HK-2 (cell line): ENCODE measurements at regions not wholly inside any gene's neighbourhood (a gene's known extent, or its start where the extent isn't known, plus 50 kb on each side); places are given as distances from the start of the nearest gene placed in this dataset.

Experiments
- DNase-seq: peaks from one replicate; pipeline ENCODE4 v3.0.0-alpha.2; 2018; ENCODE audit not compliant: unreplicated experiment

DNA sequence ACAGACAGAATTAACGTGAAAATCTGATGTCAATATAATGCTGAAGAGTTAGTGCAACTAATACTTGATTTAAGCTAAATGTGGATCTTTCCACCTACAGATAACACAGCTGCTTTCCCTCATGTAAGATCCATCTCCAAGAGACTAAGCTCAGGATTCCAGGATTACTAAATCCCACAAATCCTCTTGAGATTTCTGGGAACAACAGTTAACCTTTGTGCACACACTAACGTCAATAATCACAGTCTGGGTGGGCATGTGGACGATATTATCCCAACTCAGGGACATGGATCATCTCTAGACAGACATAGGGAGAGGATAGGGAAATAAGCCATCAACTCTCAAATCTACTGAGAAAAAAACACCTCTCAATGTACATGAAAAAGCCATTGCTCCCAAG, 432.6 kb downstream of the SATB2 start:
- no peak for DNase-seq

DNA sequence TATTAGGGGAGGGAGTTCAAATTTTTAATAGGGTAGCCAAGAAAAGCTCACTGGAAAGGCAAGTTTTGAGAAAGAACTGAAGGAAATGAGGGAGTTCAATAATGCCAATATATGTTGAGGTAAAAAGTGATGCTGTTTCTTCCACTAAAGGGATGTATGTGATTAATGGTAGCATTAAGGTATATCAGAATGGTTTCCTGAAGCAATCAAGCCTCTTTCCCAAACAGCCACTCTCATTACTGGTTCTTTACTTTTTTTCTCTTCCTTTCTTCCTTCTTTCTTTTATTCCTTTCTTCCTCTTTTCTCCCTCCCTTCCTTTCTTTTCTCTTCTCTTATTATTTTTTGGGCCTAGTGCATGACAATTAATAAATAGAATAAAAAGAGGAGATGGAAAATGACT, 433.5 kb downstream of the SATB2 start:
- DNase-seq, result no peak

DNA sequence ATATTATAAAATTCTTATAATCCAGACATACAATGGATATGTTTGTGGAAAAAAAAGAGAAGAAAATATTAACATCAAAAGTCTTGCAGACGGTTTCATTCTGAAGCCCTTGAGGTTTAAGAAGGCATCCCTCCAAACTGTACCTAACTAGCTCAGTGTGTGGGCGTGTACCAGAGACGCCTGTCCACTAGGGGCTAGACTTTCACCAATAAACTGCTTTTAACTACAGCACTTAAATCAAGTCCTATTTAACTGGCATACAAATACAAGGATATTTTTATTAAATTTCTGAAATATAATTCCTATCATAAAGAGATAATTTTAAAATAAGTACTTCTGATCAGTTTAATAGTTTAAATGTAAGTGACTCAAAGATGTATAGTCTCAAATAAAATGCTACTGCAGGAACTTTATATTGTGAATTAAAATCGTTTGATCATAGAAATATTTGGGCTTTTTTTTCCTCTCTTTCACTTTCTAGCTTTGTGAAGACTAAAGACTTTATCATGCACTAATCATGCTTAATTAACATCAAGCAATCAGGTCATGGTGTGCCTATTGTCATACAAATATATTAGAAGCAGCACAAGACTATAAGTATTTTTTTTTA, 437.7 kb downstream of the SATB2 start:
- DNase-seq, result peak; percentile 16

DNA sequence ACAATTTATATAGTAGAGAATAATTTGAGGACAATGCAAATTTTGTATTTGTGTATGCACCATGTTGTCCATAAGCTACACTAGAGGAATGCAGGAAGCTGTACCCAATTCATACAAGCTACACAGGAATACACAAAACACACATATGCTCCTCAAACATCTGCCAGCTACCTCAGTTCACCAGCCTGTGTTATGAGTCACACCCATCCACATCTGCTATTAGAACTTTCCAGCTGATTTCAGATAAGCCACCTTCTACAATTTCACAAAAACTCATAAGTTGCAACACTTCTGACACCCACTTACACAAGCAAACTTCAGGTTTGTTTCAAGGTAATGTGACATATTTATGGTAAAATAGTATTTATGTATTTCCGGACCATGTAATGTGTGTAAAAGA, 438.9 kb downstream of the SATB2 start:
- DNase-seq, result no peak

DNA sequence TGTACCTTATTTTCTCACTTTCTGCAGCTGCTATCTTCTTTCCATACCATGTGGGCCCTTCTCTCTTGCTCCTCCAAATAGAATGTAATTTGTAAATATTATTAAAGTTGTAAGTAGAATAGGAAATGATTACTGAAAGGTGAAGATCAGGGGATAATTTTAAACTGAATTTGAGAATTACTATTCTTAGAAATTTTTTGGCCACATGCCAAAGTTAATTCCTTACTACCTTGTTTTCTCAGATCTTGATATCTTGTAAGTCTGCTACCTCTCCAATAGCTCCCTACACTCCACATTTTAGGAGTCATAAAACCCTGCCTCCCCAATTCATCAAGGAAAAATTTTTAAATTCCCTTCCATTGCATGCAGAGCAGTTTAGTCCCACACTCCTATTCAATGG, 442.7 kb downstream of the SATB2 start:
- DNase-seq, result no peak

DNA sequence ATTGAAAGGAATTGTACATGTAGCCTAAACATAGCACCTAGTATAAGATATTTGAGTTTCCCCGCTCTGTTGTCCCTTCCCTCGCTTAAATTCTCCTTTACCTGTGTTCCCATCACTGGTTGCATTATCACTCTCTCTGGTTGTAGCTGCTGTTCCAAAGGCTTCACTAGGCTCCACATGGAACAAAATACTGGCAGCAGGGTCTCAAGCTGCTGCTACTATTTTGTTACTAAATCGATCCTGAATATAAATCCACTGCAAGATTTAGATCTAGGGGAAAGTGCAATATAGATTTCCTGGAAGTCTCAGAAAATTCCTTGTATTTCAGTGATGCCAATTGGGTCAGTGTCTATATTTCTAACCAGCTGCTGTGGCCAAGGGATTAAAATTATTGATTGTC, 443.5 kb downstream of the SATB2 start:
- no peak for DNase-seq

DNA sequence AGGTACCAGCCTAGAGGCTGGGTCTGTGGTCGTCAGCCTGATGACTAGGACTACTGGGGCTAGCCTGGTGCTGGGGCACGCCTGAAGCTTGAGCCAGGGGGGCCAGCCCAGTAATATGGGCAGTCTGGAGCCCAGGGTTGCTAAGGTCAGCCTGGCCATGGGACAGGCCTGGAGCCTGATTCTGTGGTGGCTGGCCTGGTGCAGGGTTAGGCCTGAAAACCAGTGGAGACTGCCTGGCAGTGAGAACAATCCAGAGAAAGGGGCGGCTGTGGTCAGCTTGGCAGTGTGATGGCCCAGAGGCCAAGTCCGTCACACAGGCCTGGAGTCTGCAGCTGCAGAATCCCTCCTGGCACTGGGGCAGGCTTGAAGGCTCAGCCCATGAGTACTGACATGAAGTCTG, 445.8 kb downstream of the SATB2 start:
- DNase-seq, result no peak

DNA sequence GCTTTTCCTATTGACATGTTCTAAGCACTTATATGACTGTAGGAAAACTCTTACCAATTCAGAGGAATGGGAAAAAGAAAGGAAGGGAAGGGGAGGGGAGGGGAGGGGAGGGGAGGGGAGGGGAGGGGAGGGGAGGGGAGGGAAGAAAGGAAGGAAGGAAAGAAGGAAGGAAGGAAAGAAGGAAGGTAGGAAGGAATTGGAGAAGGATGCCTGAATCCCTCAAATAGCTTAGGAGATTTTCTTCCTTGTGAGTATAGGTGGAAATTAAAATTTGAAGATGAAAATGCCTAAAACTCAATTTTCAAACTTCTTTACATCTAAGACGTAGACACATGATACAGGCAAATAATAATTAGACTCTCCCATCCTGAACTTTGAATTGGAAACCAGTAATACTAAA, 463.1 kb downstream of the SATB2 start:
- no peak for DNase-seq

DNA sequence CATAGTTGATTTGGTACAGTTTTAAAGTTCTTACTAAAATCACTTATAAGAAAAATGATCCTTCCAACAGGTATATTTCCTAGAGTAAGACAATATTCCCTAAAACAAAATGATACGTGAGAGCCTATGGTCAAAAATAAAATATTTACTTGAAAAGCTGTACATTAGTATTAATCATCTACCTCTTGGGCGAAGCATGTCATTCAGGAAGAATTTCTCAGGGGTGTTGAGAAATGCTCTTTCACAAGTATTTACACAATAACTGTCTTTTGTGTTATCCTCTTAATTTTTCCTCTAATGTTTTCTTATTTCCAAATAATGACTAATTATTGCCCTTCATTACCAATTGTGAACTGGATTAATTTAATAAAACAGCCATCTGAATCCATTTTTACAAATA, 466.3 kb downstream of the SATB2 start:
- DNase-seq, result no peak

DNA sequence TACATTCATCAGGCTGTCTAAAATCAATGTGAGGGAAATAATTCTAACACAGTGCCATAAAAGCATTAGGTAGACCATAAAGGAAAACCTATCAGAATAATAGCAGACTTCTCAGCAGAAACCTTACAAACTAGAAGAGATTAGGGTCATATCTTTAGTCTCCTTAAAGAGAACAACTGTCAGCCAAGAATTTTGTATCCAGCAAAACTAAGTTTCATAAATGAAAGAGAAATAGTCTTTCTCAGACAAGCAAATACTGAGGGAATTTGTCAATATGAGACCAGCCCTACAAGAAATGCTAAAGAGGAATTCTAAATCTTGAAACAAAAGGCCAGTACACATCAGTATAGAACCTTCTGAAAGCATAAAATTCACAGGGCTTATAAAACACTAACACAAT, 482.0 kb downstream of the SATB2 start:
- no peak for DNase-seq

DNA sequence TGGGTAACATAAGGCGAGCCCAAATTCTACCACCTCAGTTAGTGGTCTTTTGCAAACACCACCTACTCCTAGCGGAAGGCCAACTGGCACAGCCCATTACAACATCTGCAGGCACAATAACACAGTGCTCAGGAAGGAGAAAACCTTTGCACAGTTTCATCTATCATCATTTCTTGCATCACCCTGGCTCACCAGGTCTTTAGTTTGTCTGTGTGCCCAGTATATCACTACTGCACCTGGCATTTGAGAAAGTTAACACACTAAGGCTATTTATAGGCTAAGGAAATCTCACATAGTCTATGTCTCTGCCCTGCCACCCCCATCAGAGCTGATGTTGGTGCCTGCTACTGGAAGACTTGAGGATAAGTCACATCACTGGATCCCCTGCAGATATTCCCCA, 484.0 kb downstream of the SATB2 start:
- no peak for DNase-seq

DNA sequence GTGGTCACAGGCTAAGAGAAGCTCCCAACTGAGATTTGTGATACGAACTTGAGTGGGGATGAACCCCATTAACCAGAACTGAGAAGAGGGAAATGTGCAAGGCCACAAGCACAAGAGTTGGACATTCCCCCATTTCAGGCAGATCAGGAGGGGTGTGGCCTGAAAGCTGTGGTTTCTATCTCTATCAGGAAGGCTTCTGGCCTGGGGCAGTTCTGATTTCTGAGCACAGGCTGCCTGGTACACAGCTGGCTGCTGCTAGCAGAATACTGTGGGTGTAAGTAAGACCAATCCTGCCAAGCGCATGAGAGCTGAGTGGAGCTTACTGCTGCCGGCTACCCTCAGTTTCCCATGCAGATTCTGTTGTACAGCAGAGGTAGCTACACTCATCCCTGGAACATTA, 484.6 kb downstream of the SATB2 start:
- DNase-seq, result no peak

DNA sequence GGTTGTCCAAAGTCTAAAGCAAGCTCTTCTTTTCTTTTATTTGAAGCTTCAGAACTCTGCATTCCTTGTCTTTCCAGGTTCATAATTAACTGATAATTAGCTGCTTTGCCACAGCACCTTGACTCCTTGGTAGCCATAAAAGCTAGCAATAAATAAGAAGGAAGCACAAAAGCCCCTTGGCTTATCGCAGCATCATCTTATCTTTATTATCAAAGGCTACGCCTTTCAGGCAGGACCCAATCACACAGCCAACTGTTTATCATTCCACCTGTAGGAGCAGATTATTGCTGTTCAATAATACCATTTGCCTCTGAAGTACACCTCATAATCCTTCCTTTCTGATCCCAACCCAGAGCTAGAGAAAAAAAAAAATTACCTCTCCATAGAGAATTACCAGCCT, 489.2 kb downstream of the SATB2 start:
- no peak for DNase-seq

DNA sequence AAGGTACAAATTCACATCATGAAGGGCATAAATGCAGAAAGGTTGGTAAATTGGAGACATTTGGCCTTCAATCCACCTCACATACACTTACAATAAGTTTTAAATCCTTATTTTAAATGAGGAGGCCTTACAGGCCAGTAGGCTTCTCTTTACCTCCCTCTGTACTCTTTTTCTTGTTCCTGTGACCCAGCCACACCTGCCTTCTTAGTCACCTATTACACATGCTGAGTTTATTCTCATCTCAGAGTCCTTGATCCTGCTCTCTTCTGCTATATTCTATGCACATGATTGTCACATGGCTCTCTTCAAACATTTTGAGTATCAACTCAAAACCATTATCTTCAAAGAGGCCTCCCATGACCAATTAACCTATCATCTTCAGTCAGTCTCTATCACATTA, 491.5 kb downstream of the SATB2 start:
- no peak for DNase-seq

DNA sequence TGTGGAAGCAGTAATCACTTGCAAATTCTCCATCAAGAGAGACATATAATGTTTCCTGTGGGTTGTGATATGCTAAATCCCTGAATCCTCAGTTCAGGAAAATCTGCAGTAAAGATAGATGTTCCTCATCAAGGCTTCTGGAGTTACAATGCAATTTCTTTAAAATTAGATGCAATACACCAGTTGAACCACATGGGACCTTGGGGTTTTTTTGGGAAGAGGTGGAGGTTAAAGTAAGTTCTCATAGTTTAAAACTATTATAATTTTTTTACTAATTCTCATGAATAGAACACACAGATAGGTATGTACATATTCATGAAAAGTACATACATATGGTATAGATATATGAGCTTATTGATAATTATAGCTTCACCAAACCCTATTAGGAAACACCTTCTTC, 496.2 kb downstream of the SATB2 start:
- no peak for DNase-seq

DNA sequence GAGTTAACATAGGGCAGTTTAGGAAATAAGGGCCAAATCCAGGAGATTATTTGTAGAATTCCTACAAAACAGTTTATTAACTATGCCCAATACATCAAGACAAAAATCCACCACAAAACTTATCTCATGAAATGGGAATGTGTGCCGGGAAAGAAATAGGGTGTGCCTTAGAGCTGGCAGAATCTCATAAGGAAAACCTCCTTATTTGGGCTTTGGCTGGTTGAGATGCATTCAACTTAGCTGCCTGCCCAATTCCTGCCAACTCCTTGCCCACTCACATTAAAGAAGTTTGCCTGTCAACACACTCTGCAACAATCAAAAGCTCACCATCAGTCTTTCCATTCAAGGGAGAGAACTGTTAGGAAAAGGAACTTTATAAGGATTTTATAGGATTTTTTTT, 500.6 kb downstream of the SATB2 start:
- no peak for DNase-seq

DNA sequence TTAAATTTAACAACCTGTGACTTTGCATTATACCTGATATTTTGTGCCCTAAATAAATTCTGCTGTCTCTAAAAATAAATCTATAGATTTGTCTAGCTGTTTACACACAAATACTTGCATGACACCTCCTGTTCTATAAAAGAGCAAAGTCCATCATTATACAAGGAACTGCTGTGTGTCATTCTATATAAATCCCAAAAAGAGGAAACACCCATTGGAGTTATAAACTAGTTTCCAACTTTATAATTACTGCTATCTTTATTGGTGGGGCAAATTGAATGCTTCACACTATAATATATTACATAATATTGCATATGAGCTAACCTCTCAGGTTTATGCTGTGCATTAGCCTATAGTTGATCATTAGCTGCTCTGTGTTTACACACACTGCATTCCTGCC, 504.4 kb downstream of the SATB2 start:
- no peak for DNase-seq

DNA sequence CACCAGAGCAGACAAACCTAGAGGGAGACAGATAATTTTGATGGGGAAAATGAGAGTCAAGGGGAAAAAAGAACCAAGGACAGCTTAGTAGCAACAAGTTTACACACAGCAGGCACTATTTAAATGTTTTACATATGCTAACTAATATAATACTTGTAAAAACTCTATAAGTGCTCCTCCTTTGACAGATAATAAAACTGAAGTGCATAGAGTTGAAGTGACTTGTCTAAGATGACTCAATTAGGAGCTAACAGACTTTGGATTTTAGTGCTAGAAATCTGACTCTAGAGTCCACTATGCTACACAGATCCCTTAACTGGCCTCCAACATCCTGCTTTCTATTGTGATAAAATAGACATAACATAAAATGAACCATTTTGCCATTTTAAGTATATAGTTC, 506.9 kb downstream of the SATB2 start:
- DNase-seq, result no peak

DNA sequence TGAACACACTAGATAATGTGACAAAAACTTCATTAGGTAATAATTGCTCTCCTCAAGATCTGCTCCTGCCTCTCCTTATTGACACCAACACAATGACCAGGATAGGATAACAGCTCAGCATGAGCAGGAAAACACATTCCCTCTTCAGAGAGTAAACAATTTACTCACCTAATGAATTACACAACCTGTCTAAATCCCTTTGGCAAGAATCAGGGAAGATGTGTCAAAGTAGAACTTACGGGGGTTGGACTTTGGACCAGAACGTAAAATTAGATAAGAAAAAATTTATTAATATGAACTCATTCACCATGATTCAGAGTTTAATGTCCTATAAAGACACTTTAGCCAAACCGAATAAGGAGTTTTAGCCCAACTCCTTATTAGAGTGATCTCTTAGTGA, 512.2 kb downstream of the SATB2 start:
- no peak for DNase-seq

DNA sequence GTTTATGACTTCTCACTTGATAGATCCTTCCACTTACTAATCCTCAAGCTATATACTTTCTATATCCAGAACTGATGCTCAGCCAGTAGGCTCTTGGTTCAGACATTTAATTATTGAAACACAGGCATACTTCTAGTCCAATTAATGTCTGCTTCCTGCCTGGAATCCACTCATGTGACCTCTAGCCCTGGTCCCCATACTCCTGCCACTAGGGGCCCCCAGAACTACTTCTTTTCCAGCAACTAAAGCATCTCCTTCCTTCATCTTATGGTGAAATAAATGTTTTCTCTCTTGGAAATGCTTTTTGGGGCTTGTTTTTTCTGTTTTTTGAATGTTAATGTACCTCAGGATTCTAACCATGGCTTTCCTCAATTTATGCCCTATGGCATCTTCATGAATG, 527.6 kb downstream of the SATB2 start:
- DNase-seq, result no peak

DNA sequence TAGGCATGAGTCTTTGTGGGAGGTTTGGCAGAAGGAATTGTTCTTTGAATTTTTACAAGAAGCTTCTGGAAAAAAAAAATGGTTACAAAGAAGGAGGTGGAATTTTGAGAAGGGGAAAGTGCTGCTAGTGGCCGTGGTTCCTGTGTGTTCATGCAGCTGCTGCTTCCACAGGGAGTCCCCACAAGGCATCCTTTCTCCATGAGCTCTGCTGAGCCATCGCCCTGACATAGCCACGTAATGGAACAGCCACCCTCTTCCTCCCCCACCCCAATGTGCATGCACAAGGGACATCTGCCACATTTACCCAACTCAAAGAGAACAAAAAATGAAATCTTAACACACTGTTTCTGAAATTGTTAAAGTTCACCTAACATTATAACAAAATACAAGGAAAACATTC, 529.7 kb downstream of the SATB2 start:
- DNase-seq, result no peak

DNA sequence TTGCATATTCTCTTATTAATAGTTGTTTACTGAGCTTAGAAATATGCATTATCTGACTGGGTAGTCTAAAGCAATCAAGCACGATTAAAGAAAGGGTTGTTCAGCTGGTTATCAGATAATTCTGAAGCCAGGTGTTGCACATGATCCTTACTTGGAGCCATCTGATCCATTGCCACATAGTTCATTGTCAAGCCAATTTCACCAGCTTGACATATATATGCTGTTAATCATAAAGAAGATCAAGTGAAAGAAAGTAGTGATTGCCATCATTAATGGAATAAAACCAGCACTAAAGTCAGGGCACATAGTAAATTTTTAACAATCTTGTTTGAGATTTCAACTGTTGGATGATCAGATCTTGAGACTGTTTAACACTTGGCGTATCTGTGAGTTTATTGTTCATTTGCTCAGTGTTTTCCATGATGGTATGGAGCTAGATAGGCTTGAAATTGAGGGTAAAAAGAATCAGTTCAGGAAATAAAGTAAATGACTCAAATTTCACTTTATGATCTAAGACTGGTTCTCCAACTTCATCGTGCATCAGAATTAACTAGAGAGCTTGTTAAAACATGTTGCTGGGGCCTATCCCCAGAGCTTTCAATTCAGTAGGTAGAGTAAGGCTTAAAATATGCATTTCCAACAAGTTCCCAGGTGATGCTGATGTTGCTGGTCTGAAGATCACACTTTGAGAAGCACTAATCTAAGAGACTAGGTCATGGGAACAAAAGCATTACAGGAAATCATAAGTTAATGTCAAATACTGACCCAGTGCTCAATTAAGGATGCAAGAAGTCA, 539.6 kb downstream of the SATB2 start:
- DNase-seq, result no peak

DNA sequence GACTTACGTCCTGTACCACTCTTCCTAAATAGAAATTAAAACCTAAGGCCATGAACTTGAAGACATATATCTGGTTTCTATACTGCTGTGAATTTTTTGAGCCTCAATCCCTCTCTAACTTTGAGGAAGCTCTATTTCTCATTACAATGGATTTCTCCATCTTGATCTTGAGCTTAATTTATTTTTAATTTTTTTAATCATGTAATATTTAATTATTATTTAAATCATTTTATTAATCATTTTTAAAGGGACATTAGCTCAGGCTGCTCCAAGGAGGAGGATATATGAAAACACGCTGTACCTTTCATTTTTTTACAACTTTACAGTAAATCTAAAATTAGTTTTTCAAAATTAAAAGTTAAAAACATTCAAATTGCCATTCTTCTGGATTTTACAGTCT, 540.5 kb downstream of the SATB2 start:
- DNase-seq, result no peak

DNA sequence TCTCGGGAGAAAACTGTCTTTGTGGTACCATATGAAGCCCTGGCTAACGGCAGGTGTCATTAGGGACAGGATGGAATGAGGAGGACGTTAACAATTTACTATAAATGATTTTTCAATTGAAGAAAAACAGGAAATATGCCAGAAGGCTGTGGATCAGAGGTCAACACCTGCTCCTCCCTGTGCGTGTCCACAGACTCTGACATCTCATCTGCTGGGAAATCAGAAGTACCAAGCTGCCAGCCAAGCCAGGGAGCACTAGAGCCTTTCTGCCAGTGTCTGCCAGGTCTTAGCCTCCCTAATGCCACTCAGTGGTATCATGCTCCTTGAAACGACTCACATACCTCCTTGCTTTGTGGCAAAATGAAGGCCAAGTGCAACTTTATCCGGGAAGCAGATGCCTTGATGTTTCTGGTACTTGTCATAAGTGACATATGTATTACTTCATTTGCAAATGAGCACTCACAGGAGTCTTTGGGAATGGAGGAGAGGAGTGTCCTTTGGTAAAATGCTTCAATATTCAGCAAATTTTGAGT, 541.1 kb downstream of the SATB2 start:
- DNase-seq, result no peak
